HepG2 (cell line): ENCODE measurements at regions not wholly inside any gene's neighbourhood (a gene's known extent, or its start where the extent isn't known, plus 50 kb on each side); places are given as distances from the start of the nearest gene placed in this dataset.

Experiments
- ATAC-seq: fragments of 200-7000 bp; cut with Tn5 transposase; 3 replicates; pipeline ENCODE4 v1.9.1; 2020; ENCODE audit warnings: mild to moderate bottlenecking, moderate library complexity
- BruUV-seq: library from RNA; stranded (reverse); fragments of 400-500 nt; replicated peaks from 2 replicates; lab custom pipeline; 2021; lab: Mats Ljungman, UMichigan
- CTCF ChIA-PET: fragments of 300-600 bp; formaldehyde crosslinking; extraction: SDS; loops from one replicate; lab custom pipeline; 2021; ENCODE audit warnings: low total read pairs, inconsistent platforms, low intra/inter-chr PET ratio; lab: Yijun Ruan, JAX
- POLR2A ChIA-PET: fragments of 350-600 bp; sonication (Branson Sonifier 250); formaldehyde crosslinking; loops from one replicate; lab custom pipeline; 2020; ENCODE audit warnings: antibody characterized with exemption, inconsistent platforms; lab: Yijun Ruan, JAX
- DNase-seq: peaks from one replicate; pipeline ENCODE4 v3.0.0-alpha.2; 2015; ENCODE audit warnings: low spot score
- FAIRE-seq: peaks from 3 replicates; lab custom pipeline; 2011; peaks lifted over from hg19 to GRCh38; lab: Jason Lieb, UNC
- H2AFZ ChIP-seq: one replicate; pipeline ENCODE4 v1.6.1; 2011; ENCODE audit warnings: low read length, inconsistent platforms
- H3K27ac ChIP-seq: fragments of 300-600 bp; 3 replicates; pipeline ENCODE4 v1.8.0; 2011; ENCODE audit warnings: mixed run types, mild to moderate bottlenecking, mixed read lengths, low read length, inconsistent platforms; ENCODE audit not compliant: insufficient read depth; ENCODE audit errors: extremely low read length
- H3K27me3 ChIP-seq, 2 experiments: fragments of 200-600 bp in 1 of 2; 2 replicates in 1 of 2; 3 replicates in 1 of 2; pipeline versions ENCODE4 v1.6.0 to v1.8.0; 2011; ENCODE audit warnings: low read length in 2 of 2, mild to moderate bottlenecking in 2 of 2, moderate library complexity in 2 of 2, inconsistent platforms in 1 of 2; ENCODE audit not compliant: insufficient read depth in 2 of 2, control insufficient read depth in 1 of 2
- H3K36me3 ChIP-seq, 2 experiments: fragments of 200-600 bp in 1 of 2; replicated peaks in 1 of 2; 2 replicates in 1 of 2; 3 replicates in 1 of 2; pipeline versions ENCODE4 v1.5.1 to v1.8.0; 2011; ENCODE audit warnings: low read length in 2 of 2, inconsistent platforms in 1 of 2; ENCODE audit not compliant: insufficient read depth in 2 of 2, control insufficient read depth in 1 of 2
- H3K4me1 ChIP-seq: 2 replicates; pipeline ENCODE4 v1.5.1; 2012; ENCODE audit warnings: low read length, inconsistent platforms; ENCODE audit not compliant: insufficient read depth
- H3K4me2 ChIP-seq: 2 replicates; pipeline ENCODE4 v1.6.0; 2011; ENCODE audit warnings: low read depth, low read length, inconsistent platforms
- H3K4me3 ChIP-seq, 3 experiments: fragments of 200-600 bp in 1 of 3; sonication (generic), shearing (Covaris generic) in 1 of 3; replicated peaks in 1 of 3; 2 replicates each; pipeline ENCODE4 v1.5.1; 2011 to 2016; ENCODE audit warnings: low read length in 3 of 3, inconsistent platforms in 2 of 3, low read depth in 2 of 3, mild to moderate bottlenecking in 2 of 3, control low read depth in 1 of 3, mixed read lengths in 1 of 3; ENCODE audit not compliant: insufficient read depth in 1 of 3
- H3K79me2 ChIP-seq: one replicate; pipeline ENCODE4 v1.6.1; 2011; ENCODE audit warnings: low read length, inconsistent platforms; ENCODE audit not compliant: insufficient read depth
- H3K9ac ChIP-seq: 2 replicates; pipeline ENCODE4 v1.6.0; 2011; ENCODE audit warnings: mild to moderate bottlenecking, low read depth, low read length, inconsistent platforms; ENCODE audit not compliant: insufficient read depth
- H3K9me3 ChIP-seq: 2 replicates; pipeline ENCODE4 v1.5.1; 2012; ENCODE audit warnings: mild to moderate bottlenecking, low read length
- H4K20me1 ChIP-seq: 2 replicates; pipeline ENCODE4 v1.6.0; 2011; ENCODE audit warnings: inconsistent platforms, mild to moderate bottlenecking, low read length, moderate library complexity; ENCODE audit not compliant: insufficient read depth
- CENPT ChIP-seq: sonication (generic); formaldehyde crosslinking; IDR thresholded peaks from 2 replicates; pipeline ENCODE4 v1.8.0; 2022; ENCODE audit warnings: low read depth, mild to moderate bottlenecking, moderate library complexity, missing genetic modification reagents
- MTA3 ChIP-seq: sonication (generic); formaldehyde crosslinking; IDR thresholded peaks from 2 replicates; pipeline ENCODE4 v1.4.0; 2020; ENCODE audit warnings: missing genetic modification reagents
- NFYB ChIP-seq: sonication (generic); formaldehyde crosslinking; IDR thresholded peaks from 2 replicates; pipeline ENCODE4 v1.4.0; 2020; ENCODE audit warnings: missing genetic modification reagents
- RORA ChIP-seq: sonication (generic); formaldehyde crosslinking; IDR thresholded peaks from 2 replicates; pipeline ENCODE4 v1.5.0; 2020; ENCODE audit warnings: mild to moderate bottlenecking, missing genetic modification reagents, moderate library complexity
- SMYD3 ChIP-seq: sonication (generic); formaldehyde crosslinking; IDR thresholded peaks from 2 replicates; pipeline ENCODE4 v1.8.1; 2023; ENCODE audit warnings: mild to moderate bottlenecking, missing genetic modification reagents
- SRY ChIP-seq: sonication (generic); formaldehyde crosslinking; IDR thresholded peaks from 2 replicates; pipeline ENCODE4 v1.8.0; 2022; ENCODE audit warnings: mild to moderate bottlenecking, missing genetic modification reagents
- ZNF225 ChIP-seq: sonication (generic); formaldehyde crosslinking; IDR thresholded peaks from 2 replicates; pipeline ENCODE4 v1.4.0; 2020; ENCODE audit warnings: mild to moderate bottlenecking, missing genetic modification reagents
- ZNF232 ChIP-seq: sonication (generic); formaldehyde crosslinking; IDR thresholded peaks from 2 replicates; pipeline ENCODE4 v1.4.0; 2020; ENCODE audit warnings: missing genetic modification reagents, borderline replicate concordance
- ZNF430 ChIP-seq: sonication (generic); formaldehyde crosslinking; IDR thresholded peaks from 2 replicates; pipeline ENCODE4 v1.9.0; 2021; ENCODE audit warnings: mild to moderate bottlenecking, missing genetic modification reagents
- ZNF451 ChIP-seq: sonication (generic); formaldehyde crosslinking; IDR thresholded peaks from 2 replicates; pipeline ENCODE4 v1.5.0; 2020; ENCODE audit warnings: mild to moderate bottlenecking, missing genetic modification reagents
- ZNF501 ChIP-seq: sonication (generic); formaldehyde crosslinking; IDR thresholded peaks from 2 replicates; pipeline ENCODE4 v1.5.1; 2020; ENCODE audit warnings: mild to moderate bottlenecking, moderate library complexity, missing genetic modification reagents
- ZNF569 ChIP-seq: sonication (generic); formaldehyde crosslinking; IDR thresholded peaks from 2 replicates; pipeline ENCODE4 v1.5.0; 2020; ENCODE audit warnings: mild to moderate bottlenecking, missing genetic modification reagents, moderate library complexity, borderline replicate concordance
- WGBS: methylation state at CpG from one replicate; pipeline ENCODE4 v1.1.6; 2017; ENCODE audit warnings: low lambda C conversion rate; 5-methylcytosine and 5-hydroxymethylcytosine counted together
- in situ Hi-C: cut with HindIII; loops from 2 replicates; pipeline ENCODE4 v1.10.0; 2017; ENCODE audit warnings: low pct_unique_long_range_greater_than_20kb; ENCODE audit not compliant: extremely low pct_ligation_motif_present
- intact Hi-C: fragments of 100-400 bp; cut with micrococcal nuclease; formaldehyde crosslinking; loops from one replicate; pipeline ENCODE4 v1.10.0; 2022; ENCODE audit not compliant: unreplicated experiment
- TF ChIP-seq, protein P1 (sequence below): sonication (generic); formaldehyde crosslinking; IDR thresholded peaks from 2 replicates; pipeline ENCODE4 v1.4.0; 2020; ENCODE audit warnings: missing genetic modification reagents
- TF ChIP-seq, protein P2 (sequence below): IDR thresholded peaks from 2 replicates; pipeline ENCODE4 v1.6.1; 2016; ENCODE audit warnings: mild to moderate bottlenecking, missing biosample characterization, missing genetic modification reagents
- TF ChIP-seq, protein P3 (sequence below): sonication (generic); formaldehyde crosslinking; IDR thresholded peaks from 2 replicates; pipeline ENCODE4 v1.4.0; 2020; ENCODE audit warnings: mild to moderate bottlenecking, missing genetic modification reagents
- TF ChIP-seq, protein P4 (sequence below): IDR thresholded peaks from 2 replicates; pipeline ENCODE4 v1.6.1; 2016; ENCODE audit warnings: missing genetic modification reagents, missing compliant biosample characterization
- TF ChIP-seq, protein P5 (sequence below): sonication (generic); formaldehyde crosslinking; IDR thresholded peaks from 2 replicates; pipeline ENCODE4 v1.5.0; 2020; ENCODE audit warnings: mild to moderate bottlenecking, missing genetic modification reagents

DNA sequence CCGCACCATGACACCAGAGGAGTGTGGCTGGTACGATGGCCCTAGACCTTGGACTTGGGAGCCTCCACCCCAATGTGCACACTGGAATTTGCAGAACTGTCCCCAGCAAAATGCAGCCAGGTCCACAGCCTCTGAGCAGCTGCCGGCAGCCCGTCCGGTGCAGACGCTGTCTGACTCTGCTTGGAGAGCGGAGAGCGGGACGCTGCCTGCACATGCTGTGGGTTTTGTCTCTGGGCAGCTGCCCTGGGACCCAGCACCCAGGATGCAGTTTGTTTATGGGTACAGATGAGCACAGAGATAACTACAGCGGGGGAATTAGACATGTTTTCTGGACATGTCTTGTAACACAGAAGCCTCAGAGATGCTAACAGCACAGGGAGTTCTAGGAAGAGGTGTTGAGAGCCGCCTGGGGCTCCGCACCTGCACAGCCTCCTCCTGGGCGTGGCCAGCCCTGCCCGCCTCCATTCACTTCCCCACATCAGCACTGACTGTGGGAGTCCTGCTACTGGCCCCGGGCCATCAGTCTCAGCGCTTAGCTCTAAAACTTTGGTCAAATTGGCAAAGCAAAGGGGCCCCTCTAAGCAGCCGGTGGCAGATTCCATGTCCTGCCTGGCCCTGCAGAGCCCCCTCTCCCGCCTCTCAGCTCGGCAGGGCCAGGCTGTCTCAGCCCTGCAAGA, 159.6 kb downstream of the IRX2 start:
- POLR2A ChIA-PET: no interaction called here
- in situ Hi-C loops (no loop called here), intact Hi-C loops (no loop called here)
- FAIRE-seq (no peak), DNase-seq (no peak), ATAC-seq (no peak)
- H4K20me1 ChIP-seq: no peaks in the 10 kb centered on the region
- BruUV-seq: no TSS peak
- H2AFZ ChIP-seq: no peak overlapping the region
- peaks cover 0 to 6% of the 10 kb centered on the region in 2 experiments; a peak in 1 of 5 replicates for H3K27me3 ChIP-seq
- H3K9ac ChIP-seq: no peak overlapping the region
- no peaks in the 10 kb centered on the region for H3K4me1 ChIP-seq
- no peak overlapping the region for H3K27ac ChIP-seq
- no peak overlapping the region for H3K4me2 ChIP-seq
- TF ChIP-seq, protein P1, sequence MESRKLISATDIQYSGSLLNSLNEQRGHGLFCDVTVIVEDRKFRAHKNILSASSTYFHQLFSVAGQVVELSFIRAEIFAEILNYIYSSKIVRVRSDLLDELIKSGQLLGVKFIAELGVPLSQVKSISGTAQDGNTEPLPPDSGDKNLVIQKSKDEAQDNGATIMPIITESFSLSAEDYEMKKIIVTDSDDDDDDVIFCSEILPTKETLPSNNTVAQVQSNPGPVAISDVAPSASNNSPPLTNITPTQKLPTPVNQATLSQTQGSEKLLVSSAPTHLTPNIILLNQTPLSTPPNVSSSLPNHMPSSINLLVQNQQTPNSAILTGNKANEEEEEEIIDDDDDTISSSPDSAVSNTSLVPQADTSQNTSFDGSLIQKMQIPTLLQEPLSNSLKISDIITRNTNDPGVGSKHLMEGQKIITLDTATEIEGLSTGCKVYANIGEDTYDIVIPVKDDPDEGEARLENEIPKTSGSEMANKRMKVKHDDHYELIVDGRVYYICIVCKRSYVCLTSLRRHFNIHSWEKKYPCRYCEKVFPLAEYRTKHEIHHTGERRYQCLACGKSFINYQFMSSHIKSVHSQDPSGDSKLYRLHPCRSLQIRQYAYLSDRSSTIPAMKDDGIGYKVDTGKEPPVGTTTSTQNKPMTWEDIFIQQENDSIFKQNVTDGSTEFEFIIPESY (CRISPR knock-in tag): no peak
- no peak for TF ChIP-seq CENPT (CRISPR knock-in tag)
- TF ChIP-seq ZNF430 (CRISPR knock-in tag): no peak
- TF ChIP-seq RORA (CRISPR knock-in tag): no peak
- TF ChIP-seq, protein P2, sequence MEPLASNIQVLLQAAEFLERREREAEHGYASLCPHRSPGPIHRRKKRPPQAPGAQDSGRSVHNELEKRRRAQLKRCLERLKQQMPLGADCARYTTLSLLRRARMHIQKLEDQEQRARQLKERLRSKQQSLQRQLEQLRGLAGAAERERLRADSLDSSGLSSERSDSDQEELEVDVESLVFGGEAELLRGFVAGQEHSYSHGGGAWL: no peak
- TF ChIP-seq ZNF225 (CRISPR knock-in tag): no peak
- TF ChIP-seq ZNF451 (CRISPR knock-in tag): no peak
- TF ChIP-seq MTA3 (CRISPR knock-in tag): no peak
- no peak for TF ChIP-seq SRY (CRISPR knock-in tag)
- TF ChIP-seq SMYD3 (CRISPR knock-in tag): no peak
- no peak for TF ChIP-seq ZNF501 (CRISPR knock-in tag)
- no peak for TF ChIP-seq ZNF569 (CRISPR knock-in tag)
- no peak for TF ChIP-seq ZNF232 (CRISPR knock-in tag)
- TF ChIP-seq, protein P3, sequence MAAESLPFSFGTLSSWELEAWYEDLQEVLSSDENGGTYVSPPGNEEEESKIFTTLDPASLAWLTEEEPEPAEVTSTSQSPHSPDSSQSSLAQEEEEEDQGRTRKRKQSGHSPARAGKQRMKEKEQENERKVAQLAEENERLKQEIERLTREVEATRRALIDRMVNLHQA (CRISPR knock-in tag): no peak
- TF ChIP-seq, protein P4, sequence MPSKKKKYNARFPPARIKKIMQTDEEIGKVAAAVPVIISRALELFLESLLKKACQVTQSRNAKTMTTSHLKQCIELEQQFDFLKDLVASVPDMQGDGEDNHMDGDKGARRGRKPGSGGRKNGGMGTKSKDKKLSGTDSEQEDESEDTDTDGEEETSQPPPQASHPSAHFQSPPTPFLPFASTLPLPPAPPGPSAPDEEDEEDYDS (CRISPR knock-in tag): no peak
- TF ChIP-seq, protein P5, sequence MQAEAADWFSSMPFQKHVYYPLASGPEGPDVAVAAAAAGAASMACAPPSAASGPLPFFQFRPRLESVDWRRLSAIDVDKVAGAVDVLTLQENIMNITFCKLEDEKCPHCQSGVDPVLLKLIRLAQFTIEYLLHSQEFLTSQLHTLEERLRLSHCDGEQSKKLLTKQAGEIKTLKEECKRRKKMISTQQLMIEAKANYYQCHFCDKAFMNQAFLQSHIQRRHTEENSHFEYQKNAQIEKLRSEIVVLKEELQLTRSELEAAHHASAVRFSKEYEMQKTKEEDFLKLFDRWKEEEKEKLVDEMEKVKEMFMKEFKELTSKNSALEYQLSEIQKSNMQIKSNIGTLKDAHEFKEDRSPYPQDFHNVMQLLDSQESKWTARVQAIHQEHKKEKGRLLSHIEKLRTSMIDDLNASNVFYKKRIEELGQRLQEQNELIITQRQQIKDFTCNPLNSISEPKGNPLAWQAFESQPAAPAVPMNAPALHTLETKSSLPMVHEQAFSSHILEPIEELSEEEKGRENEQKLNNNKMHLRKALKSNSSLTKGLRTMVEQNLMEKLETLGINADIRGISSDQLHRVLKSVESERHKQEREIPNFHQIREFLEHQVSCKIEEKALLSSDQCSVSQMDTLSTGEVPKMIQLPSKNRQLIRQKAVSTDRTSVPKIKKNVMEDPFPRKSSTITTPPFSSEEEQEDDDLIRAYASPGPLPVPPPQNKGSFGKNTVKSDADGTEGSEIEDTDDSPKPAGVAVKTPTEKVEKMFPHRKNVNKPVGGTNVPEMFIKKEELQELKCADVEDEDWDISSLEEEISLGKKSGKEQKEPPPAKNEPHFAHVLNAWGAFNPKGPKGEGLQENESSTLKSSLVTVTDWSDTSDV: no peak
- TF ChIP-seq NFYB (CRISPR knock-in tag): no peak
- WGBS: 36% methylated on average over 5 of the region's 19 CpGs
- H3K9me3 ChIP-seq: no peaks in the 10 kb centered on the region
- no peak overlapping the region for H3K4me3 ChIP-seq
- H3K79me2 ChIP-seq: no peaks in the 10 kb centered on the region
- H3K36me3 ChIP-seq: no peaks in the 10 kb centered on the region
- CTCF ChIA-PET: no interaction called here
